ENCODE measurements at regions not wholly inside any gene's neighbourhood (a gene's known extent, or its start where the extent isn't known, plus 50 kb on each side); places are given as distances from the start of the nearest gene placed in this dataset.
"Not testable (repeated sequence)": the region's sequence is repeated elsewhere in the genome, so short reads cannot be mapped to it uniquely, and the experiment has no call there.

GRCh38 chr12:33589576-33590114, 150.0 kb upstream of the SYT10 start:
- DNase-seq (ENCODE audit: low spot score): no peak

DNA sequence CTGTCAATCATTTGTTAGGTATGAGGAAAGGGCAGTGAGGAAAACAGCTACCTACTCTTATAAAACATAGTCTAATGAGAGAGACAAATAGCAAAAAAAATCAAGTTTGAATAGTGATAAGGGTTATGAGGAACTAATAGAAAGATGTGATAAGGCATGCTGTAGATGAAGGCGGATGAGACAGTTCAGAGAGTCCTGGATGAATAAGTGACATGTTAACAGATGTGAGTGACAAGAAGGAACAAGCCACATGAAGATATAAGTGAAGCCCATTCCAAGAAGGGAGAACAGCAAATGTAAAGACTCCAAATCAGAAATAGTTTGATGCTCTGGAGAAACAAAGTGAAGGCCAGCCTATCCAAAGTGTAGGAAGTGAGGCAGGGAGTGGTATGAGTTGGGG, 154.1 kb upstream of the SYT10 start:
- DNase-seq (ENCODE audit: low spot score): no peak

- no peak for DNase-seq (ENCODE audit: low spot score)
These were observed 156.4 kb upstream of the SYT10 start for GRCh38 chr12:33596061-33596460.

- DNase-seq (ENCODE audit: low spot score): no peak
These were observed 157.2 kb upstream of the SYT10 start for GRCh38 chr12:33596814-33597213.

- no peak for DNase-seq (ENCODE audit: low spot score)
These were observed 162.9 kb upstream of the SYT10 start for GRCh38 chr12:33602515-33602914.

GRCh38 chr12:33605757-33606156, 166.1 kb upstream of the SYT10 start:
- peak; percentile 29 for DNase-seq (ENCODE audit: low spot score)

DNA sequence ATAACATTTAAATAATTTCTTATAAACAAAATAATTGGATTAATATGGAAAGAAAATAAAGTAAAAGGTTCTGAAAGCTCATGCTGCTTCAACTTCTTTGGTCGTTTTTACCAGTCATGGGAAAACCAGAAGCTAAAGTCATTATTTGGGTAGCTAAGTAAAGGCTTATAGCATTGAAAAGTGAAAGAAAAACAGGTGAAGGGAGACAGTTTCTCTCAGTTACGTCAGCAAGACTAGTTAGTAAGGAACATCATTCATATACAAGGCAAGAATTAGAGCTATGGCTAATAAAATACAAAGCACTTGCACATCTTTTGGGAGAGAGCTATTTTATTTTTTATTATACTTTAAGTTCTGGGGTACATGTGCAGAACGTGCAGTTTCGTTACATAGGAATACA, 170.3 kb upstream of the SYT10 start:
- DNase-seq (ENCODE audit: low spot score): no peak

DNA sequence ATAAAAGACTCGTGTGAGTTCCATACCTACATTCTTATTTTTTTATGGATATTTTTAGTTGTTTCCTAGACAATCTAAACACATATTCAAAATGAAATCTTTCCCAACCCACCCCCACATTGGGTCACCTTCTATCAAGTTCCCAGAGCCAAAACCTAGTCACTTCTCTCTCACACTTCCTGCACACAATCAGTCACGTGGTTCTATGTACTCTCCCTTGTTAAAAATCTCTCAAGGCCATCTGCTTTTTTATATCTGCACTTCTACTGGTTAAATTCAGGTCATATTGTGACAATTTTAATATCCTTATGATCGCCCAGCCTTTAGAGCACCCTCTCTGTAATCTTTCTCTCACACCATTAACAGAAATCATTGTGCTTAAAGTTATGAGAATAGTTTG, 175.0 kb upstream of the SYT10 start:
- no peak for DNase-seq (ENCODE audit: low spot score)

DNA sequence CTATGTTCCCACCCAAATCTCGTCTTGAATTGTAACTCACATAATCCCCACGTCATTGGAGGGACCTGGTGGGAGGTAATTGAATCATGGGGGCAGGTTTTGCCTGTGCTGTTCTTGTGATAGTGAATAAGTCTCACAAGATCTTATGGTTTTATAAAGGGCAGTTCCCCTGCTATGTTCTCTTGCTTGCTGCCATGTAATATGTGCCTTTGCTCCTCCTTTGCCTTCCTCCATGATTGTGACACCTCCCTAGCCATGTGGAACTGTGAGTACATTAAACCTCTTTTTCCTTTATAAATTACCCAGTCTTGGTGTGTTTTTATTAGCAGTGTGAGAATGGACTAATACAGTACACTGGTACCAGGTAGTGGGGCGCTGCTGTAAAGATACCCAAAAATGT, 177.6 kb upstream of the SYT10 start:
- DNase-seq (ENCODE audit: low spot score): no peak

DNA sequence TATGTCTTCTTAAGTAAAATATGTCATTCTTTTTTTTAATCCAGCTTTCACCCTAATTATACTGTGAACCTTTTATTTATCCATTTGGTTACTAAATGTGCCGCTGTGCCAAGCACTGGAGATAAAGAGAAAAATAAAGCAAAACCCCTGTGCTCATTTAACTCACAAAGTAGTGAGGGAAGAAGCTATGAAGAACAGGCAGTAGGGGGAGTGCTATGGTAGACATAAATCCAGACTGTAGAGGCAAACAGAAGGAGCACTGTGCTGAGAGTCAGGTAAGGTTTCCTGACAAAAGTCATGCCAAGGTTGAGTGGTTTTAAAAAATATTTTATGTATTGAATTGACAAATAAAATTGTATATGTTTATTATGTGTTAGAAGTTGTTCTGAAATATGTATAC, 188.5 kb upstream of the SYT10 start:
- no peak for DNase-seq (ENCODE audit: low spot score)

- DNase-seq (ENCODE audit: low spot score): no peak
These were observed 194.9 kb upstream of the SYT10 start for GRCh38 chr12:33634544-33634943.

DNA sequence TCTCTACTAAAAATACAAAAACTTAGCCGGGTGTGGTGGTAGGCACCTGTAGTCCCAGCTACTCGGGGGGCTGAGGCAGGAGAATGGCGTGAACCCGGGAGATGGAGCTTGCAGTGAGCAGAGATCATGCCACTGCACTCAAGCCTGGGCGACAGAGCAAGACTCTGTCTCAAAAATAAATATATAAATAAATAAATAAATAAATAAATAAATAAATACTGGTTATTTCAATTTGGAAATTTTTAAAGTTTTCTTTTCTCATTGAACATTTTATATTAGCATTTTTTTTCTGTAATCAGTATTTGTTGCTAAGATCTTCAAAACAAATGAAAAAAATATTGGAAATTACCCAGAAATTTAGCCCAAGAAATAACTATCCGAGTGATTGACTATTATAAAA, 197.3 kb upstream of the SYT10 start:
- not testable (repeated sequence) for DNase-seq (ENCODE audit: low spot score)

DNA sequence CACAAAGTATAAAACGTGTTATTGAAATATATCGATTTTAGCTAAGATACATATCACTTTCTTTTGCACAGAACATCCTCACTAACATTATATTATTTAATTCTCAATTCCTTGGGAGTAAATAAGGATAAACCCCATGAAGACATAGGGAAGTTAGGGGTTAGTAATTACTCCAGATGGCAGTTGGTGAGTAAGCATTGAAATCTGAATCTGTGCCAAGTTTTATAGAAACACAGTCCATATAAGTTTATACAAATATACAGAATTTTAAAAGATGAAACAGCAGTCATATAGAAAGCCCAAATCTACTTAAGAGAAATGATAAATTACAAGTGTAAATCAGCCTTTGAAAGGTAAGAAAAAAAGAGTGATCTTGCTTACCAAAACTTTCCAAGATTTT, 200.4 kb upstream of the SYT10 start:
- no peak for DNase-seq (ENCODE audit: low spot score)

GRCh38 chr12:33649992-33650391, 210.4 kb upstream of the SYT10 start:
- DNase-seq (ENCODE audit: low spot score): peak; percentile 30

DNA sequence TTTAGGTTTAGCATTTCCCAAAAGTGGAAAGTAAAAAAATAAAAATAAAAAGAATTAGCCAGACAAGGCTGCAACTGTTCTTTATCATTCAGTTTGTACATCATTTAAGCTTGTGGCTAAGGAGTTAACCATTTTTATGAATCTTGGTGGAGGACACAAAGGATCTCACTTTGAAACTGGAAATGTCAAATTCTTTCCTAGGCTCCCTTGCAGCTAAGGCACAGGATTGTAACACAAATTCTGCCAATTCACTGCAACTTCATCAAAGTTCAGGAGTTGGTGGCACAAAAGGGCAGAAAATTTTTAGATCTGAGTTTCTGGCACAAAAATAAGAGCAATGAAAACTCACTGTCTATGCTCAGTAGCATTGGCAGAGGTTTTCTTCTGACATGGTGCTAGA, 211.2 kb upstream of the SYT10 start:
- DNase-seq (ENCODE audit: low spot score): no peak

- no peak for DNase-seq (ENCODE audit: low spot score)
These were observed 213.7 kb upstream of the SYT10 start for GRCh38 chr12:33653362-33653761.

- DNase-seq (ENCODE audit: low spot score): no peak
These were observed 214.7 kb upstream of the SYT10 start for GRCh38 chr12:33654313-33654712.

DNA sequence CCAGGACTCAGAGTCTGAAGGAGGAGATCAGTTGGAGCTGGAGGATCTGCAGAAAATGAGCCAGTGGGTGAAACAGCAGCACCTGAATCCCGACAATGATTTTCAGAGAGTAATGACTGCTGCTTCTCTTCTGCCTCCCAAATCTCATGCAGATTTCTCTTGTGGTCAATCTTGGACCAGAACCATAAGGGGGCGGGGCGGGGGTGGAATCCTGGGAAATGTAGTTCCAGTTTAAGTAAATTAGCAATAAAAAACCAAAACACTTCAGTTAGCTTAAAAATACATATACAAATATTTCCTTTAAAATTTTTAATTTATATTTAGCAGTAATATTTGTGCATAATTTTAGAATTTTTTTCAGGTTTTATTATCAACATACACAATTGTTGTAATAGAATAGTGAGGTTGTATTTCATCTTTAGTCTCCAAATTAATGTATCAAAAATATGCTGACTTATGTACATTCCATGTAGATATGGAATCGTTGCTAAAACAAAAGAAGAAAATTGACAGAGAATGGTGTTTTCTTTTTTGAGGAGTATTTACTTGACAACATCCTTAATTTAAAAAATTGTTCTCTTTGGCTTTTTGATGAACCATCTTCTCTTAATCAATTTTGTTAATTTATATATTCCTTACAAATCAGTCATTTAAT, 223.5 kb upstream of the SYT10 start:
- peak; percentile 15 for DNase-seq (ENCODE audit: low spot score)

- DNase-seq (ENCODE audit: low spot score): no peak
These were observed 229.7 kb upstream of the SYT10 start for GRCh38 chr12:33669349-33669748.

DNA sequence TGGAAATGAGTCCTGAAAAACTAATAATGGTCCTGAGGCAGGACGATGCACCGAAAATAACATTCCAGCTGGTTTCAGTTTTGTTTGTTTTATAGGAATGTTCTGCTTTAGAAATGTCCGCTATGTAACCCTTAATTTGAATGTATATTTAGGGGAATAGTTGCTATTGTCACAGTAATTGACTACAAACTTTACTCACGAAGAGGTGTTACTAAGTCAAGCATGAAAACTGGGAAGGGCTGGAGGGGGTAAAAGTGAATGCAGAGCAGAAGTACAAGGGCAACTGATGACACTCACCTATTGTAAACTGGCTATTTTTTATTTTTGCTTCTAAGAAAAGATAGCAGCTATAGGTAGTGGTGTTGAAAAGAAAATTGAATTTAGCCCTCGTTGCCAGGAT, 230.7 kb upstream of the SYT10 start:
- no peak for DNase-seq (ENCODE audit: low spot score)

DNA sequence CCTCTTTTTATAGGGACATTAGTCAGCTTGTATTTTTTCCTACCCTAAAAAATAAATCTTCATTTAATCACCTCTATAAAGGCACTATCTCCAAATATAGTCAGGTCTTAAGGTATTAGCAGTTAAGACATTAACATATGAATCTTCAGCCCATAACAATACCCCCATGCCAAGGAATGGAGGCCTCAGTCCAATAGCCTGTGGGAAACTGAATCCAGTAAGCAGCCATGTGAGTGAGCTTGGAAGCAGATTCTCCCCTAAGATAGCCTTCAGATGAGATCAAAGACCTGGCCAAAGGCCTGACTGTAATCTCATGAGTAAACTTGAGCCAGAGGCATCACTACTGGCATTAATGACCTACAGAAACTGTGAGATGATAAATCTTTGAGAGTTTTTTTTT, 232.1 kb upstream of the SYT10 start:
- peak; percentile 11 for DNase-seq (ENCODE audit: low spot score)

DNA sequence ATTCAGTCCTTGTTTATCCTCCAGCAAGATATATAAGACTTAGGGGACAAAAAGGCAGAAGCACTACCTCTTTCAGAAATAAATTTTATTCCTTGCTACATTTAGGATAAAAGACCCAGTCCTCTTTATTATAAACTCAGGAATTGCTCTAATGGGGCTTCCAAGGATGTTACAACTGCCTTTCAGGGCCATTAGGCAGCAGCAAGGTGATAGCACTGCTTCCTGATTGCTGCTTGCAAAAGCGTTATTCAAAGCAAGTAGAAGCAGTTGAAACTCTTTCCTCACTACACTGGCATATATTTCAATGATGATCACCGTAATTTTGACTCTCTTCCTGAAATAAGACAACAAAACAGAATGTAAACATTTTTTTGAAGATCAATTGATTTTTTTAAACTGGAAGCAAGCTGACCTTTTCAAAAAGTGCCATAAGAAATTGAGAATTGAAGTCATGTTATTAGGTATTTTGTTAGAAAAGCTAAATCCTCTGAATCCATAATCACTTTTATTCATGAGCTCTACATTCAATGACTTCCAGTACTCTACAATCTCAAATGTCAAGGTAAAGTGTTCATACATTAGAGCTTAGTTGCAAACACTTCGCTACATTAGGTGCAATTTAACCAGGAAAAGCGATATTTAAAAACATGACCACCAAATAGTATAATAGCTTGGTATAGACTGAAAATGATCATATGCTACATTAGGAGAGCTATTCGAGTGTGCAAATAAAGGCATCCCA, 233.4 kb upstream of the SYT10 start:
- DNase-seq (ENCODE audit: low spot score): no peak

DNA sequence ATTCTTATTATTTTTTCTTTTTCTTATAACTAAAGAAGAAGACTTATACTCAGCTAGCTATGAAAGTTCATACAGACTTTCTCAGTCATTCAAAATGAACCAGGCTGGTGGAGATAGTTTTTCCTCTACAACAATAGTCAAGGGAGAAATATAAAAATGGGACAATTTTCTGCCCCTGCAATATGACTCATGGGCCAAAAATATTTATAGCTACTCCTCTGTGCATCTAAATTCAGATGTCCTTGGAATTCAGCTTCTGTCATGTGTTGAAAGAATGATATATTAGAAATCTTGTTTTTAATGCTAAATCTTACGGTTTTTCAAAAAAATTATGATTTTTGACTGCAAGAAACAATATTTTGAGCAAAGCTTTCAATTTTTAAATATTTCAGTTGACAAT, 237.2 kb upstream of the SYT10 start:
- no peak for DNase-seq (ENCODE audit: low spot score)
